ENCODE measurements at regions not wholly inside any gene's neighbourhood (a gene's known extent, or its start where the extent isn't known, plus 50 kb on each side); places are given as distances from the start of the nearest gene placed in this dataset.
"Not testable (repeated sequence)": the region's sequence is repeated elsewhere in the genome, so short reads cannot be mapped to it uniquely, and the experiment has no call there.

GRCh38 chr1:209095627-209096595, 487.6 kb upstream of the CAMK1G start:
- intact Hi-C loops (cut with micrococcal nuclease), result no loop called here

- intact Hi-C loops (cut with micrococcal nuclease), result no loop called here
Measured at GRCh38 chr1:209100460-209100859, 483.1 kb upstream of the CAMK1G start.

GRCh38 chr1:209101106-209101505, 482.4 kb upstream of the CAMK1G start:
- intact Hi-C loops (cut with micrococcal nuclease), result no loop called here

GRCh38 chr1:209102120-209102519, 481.4 kb upstream of the CAMK1G start:
- intact Hi-C loops (cut with micrococcal nuclease), result no loop called here

GRCh38 chr1:209102531-209102930, 481.0 kb upstream of the CAMK1G start:
- intact Hi-C loops (cut with micrococcal nuclease), result no loop called here

- intact Hi-C loops (cut with micrococcal nuclease), result no loop called here
Measured at GRCh38 chr1:209103092-209103491, 480.4 kb upstream of the CAMK1G start.

- intact Hi-C loops (cut with micrococcal nuclease), result no loop called here
Measured at GRCh38 chr1:209104646-209105045, 478.9 kb upstream of the CAMK1G start.

- intact Hi-C loops (cut with micrococcal nuclease), result no loop called here
Measured at GRCh38 chr1:209105701-209106100, 477.8 kb upstream of the CAMK1G start.

GRCh38 chr1:209106237-209106741, 477.2 kb upstream of the CAMK1G start:
- intact Hi-C loops (cut with micrococcal nuclease), result no loop called here

- intact Hi-C loops (cut with micrococcal nuclease), result no loop called here
Measured at GRCh38 chr1:209106861-209107260, 476.7 kb upstream of the CAMK1G start.

- intact Hi-C loops (cut with micrococcal nuclease), result no loop called here
Measured at GRCh38 chr1:209107535-209107934, 476.0 kb upstream of the CAMK1G start.

GRCh38 chr1:209109001-209109785, 474.3 kb upstream of the CAMK1G start:
- intact Hi-C loops (cut with micrococcal nuclease), result no loop called here

GRCh38 chr1:209113521-209113920, 470.0 kb upstream of the CAMK1G start:
- intact Hi-C loops (cut with micrococcal nuclease), result no loop called here

- intact Hi-C loops (cut with micrococcal nuclease), result no loop called here
Measured at GRCh38 chr1:209116705-209117104, 466.8 kb upstream of the CAMK1G start.

GRCh38 chr1:209123601-209124000, 459.9 kb upstream of the CAMK1G start:
- intact Hi-C loops (cut with micrococcal nuclease), result no loop called here

- intact Hi-C loops (cut with micrococcal nuclease), result not testable (repeated sequence)
Measured at GRCh38 chr1:209129091-209129490, 454.4 kb upstream of the CAMK1G start.

GRCh38 chr1:209130886-209131285, 452.6 kb upstream of the CAMK1G start:
- intact Hi-C loops (cut with micrococcal nuclease), result no loop called here

- intact Hi-C loops (cut with micrococcal nuclease), result no loop called here
Measured at GRCh38 chr1:209132736-209133467, 450.6 kb upstream of the CAMK1G start.

- intact Hi-C loops (cut with micrococcal nuclease), result no loop called here
Measured at GRCh38 chr1:209134001-209134400, 449.5 kb upstream of the CAMK1G start.

GRCh38 chr1:209143916-209144315, 439.6 kb upstream of the CAMK1G start:
- intact Hi-C loops (cut with micrococcal nuclease), result no loop called here

GRCh38 chr1:209150114-209150513, 433.4 kb upstream of the CAMK1G start:
- intact Hi-C loops (cut with micrococcal nuclease), result no loop called here

All from T-helper 2 cell treated with Interferon-gamma antibody and Interleukin-4, amounts not matched to agents 100 ng/mL and 5 ng/mL, for 36 hours (primary cell).